Mucosa of descending colon (tissue), 3 donors: ENCODE measurements at regions not wholly inside any gene's neighbourhood (a gene's known extent, or its start where the extent isn't known, plus 50 kb on each side); places are given as distances from the start of the nearest gene placed in this dataset.

ENCODE experiments used
- ATAC-seq: fragments of 200-7000 bp; cut with Tn5 transposase; one replicate; pipeline ENCODE4 v1.9.1; 2020; ENCODE audit warnings: mild to moderate bottlenecking, moderate library complexity
- DNase-seq, 3 donors: peaks; one replicate each; pipeline ENCODE4 v3.0.0-alpha.2; 2020
- H3K36me3 ChIP-seq: fragments of 200-600 bp; one replicate; pipeline ENCODE4 v1.8.0; 2021; ENCODE audit warnings: low read depth, mild to moderate bottlenecking
- H3K4me1 ChIP-seq: fragments of 200-600 bp; one replicate; pipeline ENCODE4 v1.8.0; 2021; ENCODE audit warnings: low read depth, mild to moderate bottlenecking
- H3K4me3 ChIP-seq: fragments of 200-600 bp; one replicate; pipeline ENCODE4 v1.8.0; 2021; ENCODE audit warnings: mild to moderate bottlenecking
- H3K9me3 ChIP-seq: fragments of 200-600 bp; one replicate; pipeline ENCODE4 v1.8.0; 2021; ENCODE audit warnings: mild to moderate bottlenecking
- intact Hi-C, 2 donors: fragments of 100-400 bp; cut with DNase I in 1 of 2; cut with micrococcal nuclease in 1 of 2; formaldehyde crosslinking; loops; one replicate each; pipeline versions ENCODE4 v1.11.0 to v1.11.1; 2022; cut with DNase I, micrococcal nuclease
- TF ChIP-seq, protein P1 (sequence below): fragments of 200-600 bp; IDR thresholded peaks from one replicate; pipeline ENCODE4 v1.8.0; 2022; ENCODE audit warnings: antibody characterized with exemption, mild to moderate bottlenecking
- donor health status: DM: no; HTN: no; CAD: no; lungs with moderate emphysema.
- donor health status: DM: no; HTN: no; CAD: no.
- donor health status: DM: no; HTN: yes; CAD: no.

- intact Hi-C loops, result no loop called here
- TF ChIP-seq, protein P1, sequence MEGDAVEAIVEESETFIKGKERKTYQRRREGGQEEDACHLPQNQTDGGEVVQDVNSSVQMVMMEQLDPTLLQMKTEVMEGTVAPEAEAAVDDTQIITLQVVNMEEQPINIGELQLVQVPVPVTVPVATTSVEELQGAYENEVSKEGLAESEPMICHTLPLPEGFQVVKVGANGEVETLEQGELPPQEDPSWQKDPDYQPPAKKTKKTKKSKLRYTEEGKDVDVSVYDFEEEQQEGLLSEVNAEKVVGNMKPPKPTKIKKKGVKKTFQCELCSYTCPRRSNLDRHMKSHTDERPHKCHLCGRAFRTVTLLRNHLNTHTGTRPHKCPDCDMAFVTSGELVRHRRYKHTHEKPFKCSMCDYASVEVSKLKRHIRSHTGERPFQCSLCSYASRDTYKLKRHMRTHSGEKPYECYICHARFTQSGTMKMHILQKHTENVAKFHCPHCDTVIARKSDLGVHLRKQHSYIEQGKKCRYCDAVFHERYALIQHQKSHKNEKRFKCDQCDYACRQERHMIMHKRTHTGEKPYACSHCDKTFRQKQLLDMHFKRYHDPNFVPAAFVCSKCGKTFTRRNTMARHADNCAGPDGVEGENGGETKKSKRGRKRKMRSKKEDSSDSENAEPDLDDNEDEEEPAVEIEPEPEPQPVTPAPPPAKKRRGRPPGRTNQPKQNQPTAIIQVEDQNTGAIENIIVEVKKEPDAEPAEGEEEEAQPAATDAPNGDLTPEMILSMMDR, result no peak
- no peak for ATAC-seq
- Histone ChIP-seq H3K4me1 (no peaks in the 10 kb centered on the region), H3K4me3 (no peak overlapping the region), H3K36me3 (no peaks in the 10 kb centered on the region), H3K9me3 (no peaks in the 10 kb centered on the region)
- DNase-seq, result no peak
Observed at GRCh38 chr1:189036628-189037027, 1441.0 kb downstream of the BRINP3 start.

DNA sequence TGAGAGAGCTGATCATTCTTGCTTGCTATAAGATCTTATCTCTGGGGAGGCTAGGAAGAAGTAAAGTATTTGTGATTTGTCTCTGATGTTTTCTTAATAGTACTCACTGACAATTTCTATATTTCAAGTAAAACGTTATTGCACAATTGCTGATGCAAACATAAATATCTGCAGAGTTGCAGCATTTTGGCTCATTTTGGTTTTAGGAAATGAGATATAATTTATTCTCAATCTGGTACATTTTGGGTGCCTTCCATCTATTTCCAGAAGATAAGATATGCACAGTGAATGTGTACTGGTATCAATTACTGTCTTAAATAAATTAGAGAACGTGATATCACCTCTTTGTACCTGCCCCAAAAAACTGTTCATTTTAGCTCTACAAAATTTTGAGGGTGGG is 1431.5 kb downstream of the BRINP3 start:
- Histone ChIP-seq H3K4me1 (no peaks in the 10 kb centered on the region), H3K9me3 (no peaks in the 10 kb centered on the region), H3K4me3 (no peak overlapping the region), H3K36me3 (no peaks in the 10 kb centered on the region)
- DNase-seq, result no peak
- ATAC-seq, result no peak
- intact Hi-C loops, result no loop called here
- TF ChIP-seq, protein P1, result no peak

- no peaks in the 10 kb centered on the region for H3K9me3 ChIP-seq
- ATAC-seq (no peak), DNase-seq (no peak)
- TF ChIP-seq, protein P1, result no peak
- H3K36me3 ChIP-seq, result no peaks in the 10 kb centered on the region
- no peak overlapping the region for H3K4me3 ChIP-seq
- intact Hi-C loops, result no loop called here
- H3K4me1 ChIP-seq, result no peaks in the 10 kb centered on the region
Observed at GRCh38 chr1:189084811-189085210, 1392.9 kb downstream of the BRINP3 start.

- H3K36me3 ChIP-seq, result no peaks in the 10 kb centered on the region
- DNase-seq (no peak), ATAC-seq (no peak)
- no peaks in the 10 kb centered on the region for H3K4me1 ChIP-seq
- no peak overlapping the region for H3K4me3 ChIP-seq
- intact Hi-C loops, result no loop called here
- TF ChIP-seq, protein P1, result no peak
- no peaks in the 10 kb centered on the region for H3K9me3 ChIP-seq
Observed at GRCh38 chr1:189103956-189104355, 1373.7 kb downstream of the BRINP3 start.

DNA sequence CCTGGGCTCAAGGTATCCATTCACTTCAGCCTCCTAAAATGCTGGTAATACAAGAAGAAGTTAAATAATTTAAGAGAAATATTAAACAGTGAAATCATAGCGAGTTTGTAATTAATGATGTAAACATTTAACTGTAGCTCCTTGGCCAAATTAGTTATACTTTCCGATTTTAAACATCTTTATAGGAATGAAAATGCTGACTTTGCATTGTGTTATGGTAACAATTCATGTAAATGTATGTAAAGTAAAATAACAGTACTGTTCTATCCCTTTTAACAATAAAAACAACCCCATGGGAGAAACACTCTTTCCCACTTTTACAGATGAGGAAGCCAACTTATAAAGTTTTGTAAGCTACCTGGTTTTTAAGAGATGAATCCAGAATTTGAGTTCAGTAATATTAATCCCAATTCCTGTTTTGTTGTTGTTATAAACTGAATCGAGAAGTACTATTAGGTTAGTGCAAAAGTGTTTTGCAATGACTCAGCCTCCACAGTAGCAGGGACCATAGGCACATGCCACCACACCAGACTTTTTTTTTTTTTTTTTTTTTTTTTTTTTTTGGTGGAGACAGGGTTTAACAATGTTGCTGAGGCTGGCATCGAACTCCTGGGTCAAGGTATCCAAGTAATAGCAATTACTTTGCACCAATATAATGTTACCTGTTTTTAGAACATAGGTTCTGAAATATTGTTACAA is 1360.4 kb downstream of the BRINP3 start:
- DNase-seq (no peak), ATAC-seq (no peak)
- TF ChIP-seq, protein P1, result no peak
- Histone ChIP-seq H3K4me3 (no peak overlapping the region), H3K4me1 (no peaks in the 10 kb centered on the region), H3K36me3 (no peaks in the 10 kb centered on the region), H3K9me3 (no peaks in the 10 kb centered on the region)
- intact Hi-C loops, result no loop called here

- no peaks in the 10 kb centered on the region for H3K36me3 ChIP-seq
- intact Hi-C loops, result no loop called here
- no peak overlapping the region for H3K4me3 ChIP-seq
- no peak for DNase-seq
- peaks cover 3% of the 10 kb centered on the region for H3K9me3 ChIP-seq
- ATAC-seq, result no peak
- TF ChIP-seq, protein P1, result no peak
- H3K4me1 ChIP-seq, result no peaks in the 10 kb centered on the region
Observed at GRCh38 chr1:189121941-189122340, 1355.7 kb downstream of the BRINP3 start.
